ENCODE measurements at regions not wholly inside any gene's neighbourhood (a gene's known extent, or its start where the extent isn't known, plus 50 kb on each side); places are given as distances from the start of the nearest gene placed in this dataset.

DNA sequence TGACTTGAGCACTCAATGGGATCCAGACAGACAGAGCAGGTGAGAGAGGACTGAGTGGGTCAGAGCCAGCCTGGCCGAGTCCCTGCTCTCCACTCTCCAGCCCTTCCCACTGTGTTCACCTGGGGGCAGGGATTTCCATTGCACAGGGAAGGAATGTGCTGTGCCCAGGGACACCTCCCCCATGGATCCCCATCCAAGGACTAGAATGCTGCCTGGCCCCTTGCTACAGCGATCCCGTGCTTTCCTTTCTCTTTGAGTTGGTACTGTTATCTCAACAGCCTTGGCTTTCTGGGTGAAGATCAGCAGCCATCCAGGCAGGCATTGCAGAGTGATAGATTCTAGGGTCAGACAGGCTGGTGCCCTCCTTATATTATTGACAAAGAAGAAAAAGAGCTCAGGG lies 60.3 kb upstream of the DLK1 start:
- TF ChIP-seq YY1 (IDR thresholded peaks at IDR 0.05; ENCODE audit: insufficient read depth, insufficient read length) (no peak), ZNF274 (IDR thresholded peaks at IDR 0.05; ENCODE audit: low read depth, low read length) (no peak)
